SK-N-MC (cell line): ENCODE measurements at regions not wholly inside any gene's neighbourhood (a gene's known extent, or its start where the extent isn't known, plus 50 kb on each side); places are given as distances from the start of the nearest gene placed in this dataset.

Experiments
- EZH2 ChIP-seq: fragments of 200-600 bp; sonication (generic); IDR thresholded peaks from one replicate; pipeline ENCODE4 v1.6.1; 2017; ENCODE audit warnings: antibody characterized with exemption
- POLR2AphosphoS5 ChIP-seq: IDR thresholded peaks from 2 replicates; pipeline ENCODE4 v1.6.1; 2012; ENCODE audit warnings: mild to moderate bottlenecking, low read depth, low read length, borderline replicate concordance

GRCh38 chr18:4839639-4840038 lies 357.4 kb downstream of the AKAIN1 start:
- TF ChIP-seq POLR2AphosphoS5 (no peak), EZH2 (no peak)
